ENCODE measurements at regions not wholly inside any gene's neighbourhood (a gene's known extent, or its start where the extent isn't known, plus 50 kb on each side); places are given as distances from the start of the nearest gene placed in this dataset.

DNA sequence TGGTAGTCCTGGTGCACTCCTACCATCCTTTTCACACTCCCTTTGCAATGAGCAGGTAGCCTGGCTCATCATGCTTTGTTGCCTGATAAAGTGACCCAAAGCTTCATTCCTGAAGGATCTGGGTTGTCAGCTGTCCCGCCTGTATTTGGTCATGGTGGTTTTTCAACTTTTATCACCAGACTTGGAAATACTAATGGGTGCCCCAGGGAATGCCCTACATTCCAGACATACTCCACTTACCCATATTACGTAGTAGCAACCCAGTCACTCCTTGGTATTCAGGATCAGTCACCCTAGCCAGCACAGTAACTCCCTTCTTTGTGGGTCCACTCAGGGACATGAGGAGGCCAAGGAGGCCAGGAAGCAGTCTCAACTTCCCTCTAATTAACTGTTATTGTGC lies 199.2 kb downstream of the MAFB start:
- DNase-seq (ENCODE audit: extremely low spot score): no peak
- ChIA-PET CTCF (interaction anchor here (0.9 kb wide), 1 partner anchor 15 kb away, joined by 3 read pairs; no protein-coding TSS in a partner anchor), POLR2A (no interaction called here)
- no peak for TF ChIP-seq CTCF (IDR thresholded peaks at IDR 0.05; ENCODE audit: control extremely low read depth, extremely low read depth, low read depth, missing control alignments)

GRCh38 chr20:40488401-40488800 lies 200.6 kb downstream of the MAFB start:
- no peak for TF ChIP-seq CTCF (IDR thresholded peaks at IDR 0.05; ENCODE audit: control extremely low read depth, extremely low read depth, low read depth, missing control alignments)
- ChIA-PET POLR2A (no interaction called here), CTCF (no interaction called here)
- DNase-seq (ENCODE audit: extremely low spot score): no peak

DNA sequence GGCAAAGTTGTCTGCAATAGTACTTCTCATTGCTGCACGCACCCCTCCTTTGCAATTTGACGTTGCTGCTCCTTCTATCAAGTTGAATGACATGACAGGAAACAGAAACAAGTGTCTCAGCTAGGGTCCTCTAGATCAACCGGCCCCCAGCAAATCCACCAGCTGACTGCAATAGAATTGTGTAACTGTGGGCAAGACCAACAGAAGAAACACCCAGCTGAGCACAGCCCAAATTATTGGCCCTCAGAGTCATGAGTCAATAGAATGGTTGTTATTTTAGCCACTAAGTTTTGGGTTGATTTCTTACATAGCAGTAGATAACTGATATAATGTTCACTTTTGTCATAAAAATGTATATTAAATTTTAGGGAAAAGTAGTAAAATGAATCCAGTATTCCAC lies 202.7 kb downstream of the MAFB start:
- no peak for DNase-seq (ENCODE audit: extremely low spot score)
- CTCF ChIA-PET: no interaction called here
- no peak for TF ChIP-seq CTCF (IDR thresholded peaks at IDR 0.05; ENCODE audit: control extremely low read depth, extremely low read depth, low read depth, missing control alignments)
- POLR2A ChIA-PET: no interaction called here

DNA sequence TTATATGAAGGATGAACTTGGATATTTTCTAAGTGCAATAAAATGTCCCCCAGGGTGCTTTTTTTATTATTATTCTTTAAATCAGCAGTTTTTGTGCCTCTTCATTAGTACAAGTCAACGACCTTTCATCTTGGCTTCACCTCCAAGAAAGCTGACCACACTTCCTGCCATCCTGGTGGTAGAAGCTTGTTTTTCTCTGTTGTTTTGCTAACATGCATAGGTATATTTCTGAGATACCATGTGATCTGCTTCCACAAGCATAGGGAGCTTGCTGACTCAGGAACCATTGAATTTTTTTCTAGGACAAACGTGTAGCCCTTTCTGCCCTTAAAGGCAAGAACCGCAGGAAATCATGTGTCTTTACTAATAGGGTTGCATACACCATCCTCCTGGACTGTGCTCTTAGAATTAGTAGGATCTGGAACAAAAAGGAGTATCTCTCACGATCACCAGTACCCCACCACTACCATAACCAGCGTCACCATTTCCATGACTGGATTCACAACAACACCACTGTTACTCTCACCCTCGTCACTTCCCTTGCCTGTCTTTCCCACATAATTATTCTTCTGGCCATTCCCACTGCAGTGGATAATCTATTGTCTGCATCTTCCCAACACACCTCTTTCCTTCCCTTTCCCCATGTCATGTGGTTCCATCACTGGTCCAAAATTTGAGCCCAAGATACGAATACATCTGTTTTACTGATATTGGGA lies 207.1 kb downstream of the MAFB start:
- TF ChIP-seq CTCF (IDR thresholded peaks at IDR 0.05; ENCODE audit: control extremely low read depth, extremely low read depth, low read depth, missing control alignments): no peak
- ChIA-PET POLR2A (no interaction called here), CTCF (interaction anchor here (1.3 kb wide), 1 partner anchor 13 kb away, joined by 3 read pairs; no protein-coding TSS in a partner anchor)
- no peak for DNase-seq (ENCODE audit: extremely low spot score)

DNA sequence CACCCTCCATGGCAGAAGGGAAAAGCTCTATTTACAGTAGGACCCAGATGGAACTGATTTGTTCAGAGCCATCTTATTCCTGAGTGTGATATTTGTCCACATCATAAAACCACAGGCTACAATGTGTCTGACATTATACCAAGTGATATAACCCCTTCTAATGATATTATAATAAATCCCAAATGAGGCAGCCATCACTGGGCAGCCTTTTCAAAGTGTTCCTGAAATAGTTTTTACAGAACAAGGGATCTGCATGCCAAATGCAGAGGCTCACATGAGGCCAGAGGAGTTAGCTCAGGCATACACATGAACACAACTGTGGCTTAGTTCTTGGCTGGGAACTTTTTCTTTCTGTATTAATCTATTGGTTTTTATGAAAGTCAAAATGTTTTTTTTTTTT lies 207.7 kb downstream of the MAFB start:
- CTCF ChIA-PET: interaction anchor here (1.3 kb wide), 1 partner anchor 12 kb away, joined by 3 read pairs; no protein-coding TSS in a partner anchor
- no peak for DNase-seq (ENCODE audit: extremely low spot score)
- TF ChIP-seq CTCF (IDR thresholded peaks at IDR 0.05; ENCODE audit: control extremely low read depth, extremely low read depth, low read depth, missing control alignments): no peak
- POLR2A ChIA-PET: no interaction called here

DNA sequence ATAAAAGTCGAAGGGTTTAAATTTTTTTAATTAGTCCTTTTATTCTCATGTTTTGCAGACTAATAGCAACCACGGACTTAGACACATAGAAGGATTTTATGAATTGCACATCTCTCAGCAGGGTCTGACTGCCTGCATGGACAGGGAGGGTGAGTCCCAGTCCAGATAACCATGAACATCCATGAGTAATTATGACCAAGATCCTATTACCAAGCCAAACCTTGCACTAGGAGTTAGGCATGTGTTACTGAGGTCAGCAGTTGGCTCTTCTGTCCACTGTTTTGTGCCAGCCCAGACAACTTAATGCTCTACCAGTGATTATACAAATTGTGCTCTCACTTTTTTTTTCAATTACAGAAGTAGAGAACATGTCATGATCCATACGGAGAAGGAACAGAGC lies 211.2 kb downstream of the MAFB start:
- CTCF ChIA-PET: interaction anchor here (0.9 kb wide), 1 partner anchor 8 kb away, joined by 3 read pairs; no protein-coding TSS in a partner anchor
- no peak for TF ChIP-seq CTCF (IDR thresholded peaks at IDR 0.05; ENCODE audit: control extremely low read depth, extremely low read depth, low read depth, missing control alignments)
- no peak for DNase-seq (ENCODE audit: extremely low spot score)
- POLR2A ChIA-PET: no interaction called here

Measured in GM10248 (cell line).